DMS53 treated with DMSO at 0.1 percent for 48 hours (cell line): ENCODE measurements at regions not wholly inside any gene's neighbourhood (a gene's known extent, or its start where the extent isn't known, plus 50 kb on each side); places are given as distances from the start of the nearest gene placed in this dataset.
"Not testable (repeated sequence)": the region's sequence is repeated elsewhere in the genome, so short reads cannot be mapped to it uniquely, and the experiment has no call there.

Source experiments
- DNase-seq: peaks from one replicate; lab custom pipeline; 2025; ENCODE audit not compliant: unreplicated experiment; lab: John Stamatoyannopoulos, UW

GRCh38 chr14:95818581-95818980 lies 58.1 kb upstream of the TUNAR start:
- DNase-seq, result no peak

DNA sequence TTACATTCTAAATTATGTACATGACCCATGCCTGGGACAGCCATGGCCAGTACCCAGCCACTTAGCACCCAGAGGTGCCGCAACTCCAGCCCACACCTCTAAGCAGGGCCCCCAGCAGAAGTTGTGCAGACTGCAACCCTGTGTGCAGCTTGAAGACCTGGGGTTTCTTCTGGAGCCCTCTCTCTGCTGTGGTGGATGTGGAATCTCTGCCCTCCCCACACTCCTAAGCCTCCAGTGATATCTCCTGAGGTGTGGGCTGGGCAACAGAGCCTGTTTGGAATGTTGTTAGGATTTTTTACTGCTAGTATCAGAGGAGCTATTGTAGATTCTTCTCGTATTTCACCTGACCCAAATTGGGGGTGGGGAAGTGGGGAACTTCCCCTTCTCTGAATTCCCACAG lies 59.4 kb upstream of the TUNAR start:
- no peak for DNase-seq

GRCh38 chr14:95816539-95816938 lies 60.1 kb upstream of the TUNAR start:
- DNase-seq, result no peak

GRCh38 chr14:95815226-95815690 lies 61.4 kb upstream of the TUNAR start:
- no peak for DNase-seq

DNA sequence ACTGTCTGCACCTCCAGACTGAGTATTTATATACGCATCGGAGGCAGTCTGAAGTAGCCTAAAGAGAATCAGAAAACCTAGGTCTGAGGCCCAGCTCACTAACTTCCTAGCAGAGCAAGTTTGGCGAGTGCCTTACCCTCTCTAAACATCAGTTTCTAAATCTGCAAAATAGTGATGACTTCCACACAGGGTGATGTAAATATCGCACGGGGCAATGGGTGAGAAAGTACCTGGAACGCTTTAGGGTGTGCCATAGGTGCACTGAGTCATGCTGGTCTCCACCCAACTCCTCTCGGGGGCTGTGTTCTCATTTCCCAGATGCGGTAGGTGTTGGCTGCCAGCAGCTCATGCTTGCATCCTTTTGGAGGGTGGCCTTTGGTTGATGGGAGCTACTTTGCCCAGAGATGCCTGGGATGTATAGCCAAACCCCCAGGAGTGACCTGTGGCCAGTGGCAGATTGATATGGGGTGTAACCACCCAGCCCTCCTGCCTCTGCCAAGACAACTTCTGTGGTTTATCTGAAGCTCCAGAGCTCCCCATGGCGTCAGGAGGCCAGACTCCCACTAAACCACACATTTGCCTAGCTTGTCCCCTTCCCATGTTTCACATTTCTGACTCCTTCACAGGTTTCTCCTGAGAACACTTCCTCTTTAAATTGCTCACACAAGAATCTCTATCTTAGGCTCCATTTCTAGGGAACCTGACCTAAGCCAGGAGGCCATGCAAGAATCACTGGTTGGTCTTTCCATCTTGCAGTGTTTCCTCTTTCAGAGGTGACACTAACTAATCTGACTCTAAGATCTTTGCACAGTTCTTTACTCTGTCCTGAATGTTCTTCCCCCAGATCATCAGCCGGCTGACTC lies 62.0 kb upstream of the TUNAR start:
- DNase-seq, result no peak

GRCh38 chr14:95811813-95812212 lies 64.8 kb upstream of the TUNAR start:
- no peak for DNase-seq

DNA sequence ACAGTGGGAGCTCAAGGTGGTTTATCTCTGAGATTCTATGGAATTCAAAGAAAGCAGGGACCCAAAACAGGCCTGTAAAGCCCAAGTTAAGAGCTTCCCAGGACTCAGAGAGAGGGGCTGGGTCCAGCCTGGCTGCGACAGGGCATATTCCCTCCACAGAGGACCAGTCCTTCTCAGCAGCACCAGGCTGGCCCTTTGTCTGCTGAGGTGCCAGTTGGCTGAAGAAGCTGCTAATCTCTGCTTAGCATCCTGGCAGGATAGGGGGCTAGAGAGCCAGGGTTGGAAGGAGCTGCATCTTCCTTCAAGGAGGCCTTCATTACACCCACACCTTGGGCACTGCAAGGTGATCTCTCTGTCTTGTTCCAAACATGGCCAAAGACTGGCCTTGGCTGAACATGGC lies 68.3 kb upstream of the TUNAR start:
- no peak for DNase-seq

DNA sequence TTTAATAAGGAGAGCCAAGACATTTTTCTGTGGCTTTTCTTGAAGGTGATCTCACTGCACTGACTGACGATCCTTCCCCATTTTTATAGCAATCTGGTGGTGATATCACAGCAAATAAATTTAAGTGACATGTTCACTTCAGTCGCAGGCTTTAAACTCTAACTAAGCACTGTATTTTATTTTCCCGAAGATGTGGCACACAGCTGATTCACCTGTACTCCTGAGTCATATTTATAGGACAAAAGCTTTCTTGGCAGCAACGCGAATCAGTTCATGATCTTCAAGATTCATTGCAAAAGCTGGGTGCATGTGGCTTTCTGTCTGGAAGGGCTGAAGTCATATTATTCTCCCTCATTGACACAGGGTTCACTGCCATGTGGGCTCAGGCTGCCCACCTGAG lies 79.8 kb upstream of the TUNAR start:
- DNase-seq, result no peak

DNA sequence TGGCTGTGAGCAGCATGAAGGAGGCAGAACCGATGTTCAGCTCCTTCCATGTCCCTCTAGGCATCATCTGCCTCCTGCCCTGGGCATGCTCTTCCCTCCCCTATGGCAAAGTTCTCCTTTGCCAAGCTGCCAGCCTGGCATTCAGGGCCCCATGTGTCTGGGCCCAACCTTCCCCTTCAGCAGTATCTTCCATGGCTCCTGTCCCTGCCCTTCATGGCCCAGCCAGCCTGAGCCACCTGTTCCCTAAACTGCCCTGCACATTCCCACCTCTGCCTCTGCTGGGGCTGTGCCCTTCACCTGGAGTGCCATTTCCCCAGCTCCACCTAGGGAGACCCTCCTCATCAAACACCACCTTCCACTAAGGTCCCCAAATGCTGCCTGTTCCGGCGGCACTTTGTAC lies 74.0 kb upstream of the TCL1A start:
- no peak for DNase-seq

DNA sequence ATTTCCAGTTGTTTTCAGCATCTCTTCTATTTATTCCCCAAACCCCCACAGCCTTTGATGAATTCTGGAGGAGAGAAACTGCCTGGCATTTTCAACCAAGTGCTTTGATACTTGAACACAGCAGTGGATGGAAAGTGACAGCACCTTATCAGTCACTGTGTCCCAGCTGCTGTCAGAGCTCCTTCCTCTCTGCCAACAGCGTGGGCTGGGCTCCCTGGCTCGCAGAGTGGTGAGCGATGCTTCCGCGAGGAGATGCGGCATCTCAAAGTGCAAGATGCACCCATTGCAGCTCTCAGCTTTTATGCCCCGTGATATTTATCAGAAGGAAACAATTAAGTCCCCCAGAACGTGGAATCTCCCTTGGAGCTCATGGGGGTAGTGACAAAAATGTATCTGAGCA lies 72.6 kb upstream of the TCL1A start:
- DNase-seq, result no peak

- no peak for DNase-seq
Observed at GRCh38 chr14:95784137-95784536, 70.2 kb upstream of the TCL1A start.

- DNase-seq, result no peak
Observed at GRCh38 chr14:95776798-95777534, 63.0 kb upstream of the TCL1A start.

- peak; percentile 68 for DNase-seq
Observed at GRCh38 chr14:95774265-95775160, 60.6 kb upstream of the TCL1A start.

DNA sequence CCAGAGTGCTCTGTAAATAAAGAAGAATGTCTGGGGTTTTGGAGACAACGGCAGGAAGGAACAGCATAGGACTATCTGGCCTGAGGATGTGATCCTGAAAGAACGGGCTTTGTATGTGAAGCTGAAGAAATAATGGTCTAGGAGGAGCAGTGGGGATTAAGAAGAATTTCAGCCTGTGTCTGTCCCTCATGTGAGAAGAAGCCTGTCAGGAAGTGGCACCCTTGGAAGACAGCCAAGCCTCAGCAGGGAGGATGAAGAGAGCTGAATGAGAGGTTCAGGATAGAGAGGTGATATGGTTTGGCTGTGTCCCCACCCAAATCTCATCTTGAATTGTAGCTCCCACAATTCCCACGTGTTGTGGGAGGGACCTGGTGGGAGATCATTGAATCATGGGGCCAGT lies 56.9 kb upstream of the TCL1A start:
- peak; percentile 35 for DNase-seq

DNA sequence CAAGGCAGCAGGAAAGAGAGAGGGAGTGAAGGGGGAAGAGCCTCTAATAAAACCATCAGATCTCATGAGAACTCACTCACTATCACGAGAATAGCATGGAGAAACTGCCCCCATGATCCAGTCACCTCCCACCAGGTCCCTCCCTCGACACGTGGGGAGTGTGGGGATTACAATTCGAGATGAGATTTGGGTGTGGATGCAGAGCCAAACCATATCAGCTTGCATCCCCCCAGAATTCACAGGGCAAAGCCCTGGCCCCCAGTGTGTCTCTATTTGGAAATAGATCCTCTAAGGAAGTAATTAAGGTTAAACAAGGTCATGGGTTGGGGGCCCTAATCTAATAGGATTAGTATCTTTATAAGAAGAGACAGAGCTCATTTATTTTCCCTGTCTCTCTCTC lies 56.1 kb upstream of the TCL1A start:
- no peak for DNase-seq

- not testable (repeated sequence) for DNase-seq
Observed at GRCh38 chr14:95769431-95769830, 55.5 kb upstream of the TCL1A start.

GRCh38 chr14:95765051-95765450 lies 51.1 kb upstream of the TCL1A start:
- DNase-seq, result no peak

DNA sequence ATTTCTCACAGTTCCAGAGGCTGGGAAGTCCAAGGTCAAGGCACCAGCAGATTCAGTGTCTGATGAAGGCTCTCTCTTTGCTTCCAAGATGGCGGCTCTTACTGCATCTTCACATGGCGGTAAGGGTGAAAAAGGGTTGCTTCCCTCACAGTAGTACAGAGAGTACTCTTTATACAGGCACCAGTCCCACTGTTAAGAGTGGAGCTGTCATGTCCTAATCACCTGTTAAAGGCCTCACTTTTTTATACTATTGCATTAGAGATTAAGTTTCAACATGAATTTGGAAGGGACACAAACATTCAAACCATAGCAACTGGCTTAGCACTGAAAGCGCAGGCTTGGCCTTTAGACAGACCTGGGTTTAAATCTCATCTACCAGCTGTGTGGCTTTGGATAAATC lies 50.0 kb upstream of the TCL1A start:
- no peak for DNase-seq
